Neutrophil (primary cell): ENCODE measurements at regions not wholly inside any gene's neighbourhood (a gene's known extent, or its start where the extent isn't known, plus 50 kb on each side); places are given as distances from the start of the nearest gene placed in this dataset.

Source experiments
- H3K27ac ChIP-seq: fragments of 200-600 bp; sonication (generic); 2 replicates; pipeline ENCODE4 v1.5.1; 2016; ENCODE audit warnings: mild to moderate bottlenecking, moderate library complexity
- H3K27me3 ChIP-seq: fragments of 200-600 bp; sonication (generic); 2 replicates; pipeline ENCODE4 v1.6.0; 2016; ENCODE audit warnings: mild to moderate bottlenecking
- H3K36me3 ChIP-seq: fragments of 200-600 bp; sonication (generic); 2 replicates; pipeline ENCODE4 v1.5.1; 2017
- H3K4me1 ChIP-seq, 2 experiments: fragments of 200-600 bp in 1 of 2; sonication (generic) in 1 of 2; 1 replicate in 1 of 2; 2 replicates in 1 of 2; pipeline versions ENCODE4 v1.5.1 to v1.6.1; 2013 to 2016; ENCODE audit warnings: low read depth in 1 of 2, low read length in 1 of 2, mild to moderate bottlenecking in 1 of 2, moderate library complexity in 1 of 2; ENCODE audit not compliant: control insufficient read depth in 1 of 2, insufficient read depth in 1 of 2
- H3K4me3 ChIP-seq, 2 experiments: fragments of 200-600 bp in 1 of 2; sonication (generic) in 1 of 2; 1 replicate in 1 of 2; 2 replicates in 1 of 2; pipeline ENCODE4 v1.5.1; 2013 to 2016; ENCODE audit warnings: low read depth in 1 of 2, low read length in 1 of 2, mild to moderate bottlenecking in 1 of 2, moderate library complexity in 1 of 2
- H3K9me3 ChIP-seq: fragments of 200-600 bp; sonication (generic); 2 replicates; pipeline ENCODE4 v1.5.1; 2016
- CTCF ChIP-seq: fragments of 200-600 bp; sonication (generic); IDR thresholded peaks from 2 replicates; pipeline ENCODE4 v1.5.1; 2016; ENCODE audit warnings: antibody characterized with exemption

GRCh38 chr3:59149166-59149565 is 99.3 kb upstream of the CFAP20DC start:
- no peaks in the 10 kb centered on the region for H3K4me1 ChIP-seq
- no peak overlapping the region for H3K27ac ChIP-seq
- H3K27me3 ChIP-seq: no peaks in the 10 kb centered on the region
- no peaks in the 10 kb centered on the region for H3K9me3 ChIP-seq
- H3K4me3 ChIP-seq: no peak overlapping the region
- H3K36me3 ChIP-seq: no peaks in the 10 kb centered on the region
- TF ChIP-seq CTCF: no peak

GRCh38 chr3:59143447-59143846 is 93.6 kb upstream of the CFAP20DC start:
- Histone ChIP-seq H3K9me3 (no peaks in the 10 kb centered on the region), H3K27me3 (no peaks in the 10 kb centered on the region), H3K27ac (no peak overlapping the region), H3K36me3 (no peaks in the 10 kb centered on the region), H3K4me1 (no peaks in the 10 kb centered on the region), H3K4me3 (no peak overlapping the region)
- no peak for TF ChIP-seq CTCF

GRCh38 chr3:59142556-59142955 is 92.7 kb upstream of the CFAP20DC start:
- H3K27me3 ChIP-seq: no peaks in the 10 kb centered on the region
- no peak overlapping the region for H3K27ac ChIP-seq
- H3K4me1 ChIP-seq: no peaks in the 10 kb centered on the region
- TF ChIP-seq CTCF: no peak
- H3K36me3 ChIP-seq: no peaks in the 10 kb centered on the region
- H3K9me3 ChIP-seq: no peaks in the 10 kb centered on the region
- no peak overlapping the region for H3K4me3 ChIP-seq

GRCh38 chr3:59138966-59139365 is 89.1 kb upstream of the CFAP20DC start:
- TF ChIP-seq CTCF: no peak
- Histone ChIP-seq H3K9me3 (no peaks in the 10 kb centered on the region), H3K27me3 (no peaks in the 10 kb centered on the region), H3K27ac (no peak overlapping the region), H3K36me3 (no peaks in the 10 kb centered on the region), H3K4me3 (no peak overlapping the region), H3K4me1 (no peaks in the 10 kb centered on the region)

- Histone ChIP-seq H3K4me3 (no peak overlapping the region), H3K27ac (no peak overlapping the region), H3K4me1 (no peaks in the 10 kb centered on the region), H3K9me3 (no peaks in the 10 kb centered on the region), H3K27me3 (no peaks in the 10 kb centered on the region), H3K36me3 (no peaks in the 10 kb centered on the region)
- TF ChIP-seq CTCF: no peak
Measured at GRCh38 chr3:59137415-59137814, 87.6 kb upstream of the CFAP20DC start.

GRCh38 chr3:59136081-59136480 is 86.3 kb upstream of the CFAP20DC start:
- no peaks in the 10 kb centered on the region for H3K4me1 ChIP-seq
- no peak overlapping the region for H3K4me3 ChIP-seq
- TF ChIP-seq CTCF: no peak
- no peaks in the 10 kb centered on the region for H3K9me3 ChIP-seq
- no peaks in the 10 kb centered on the region for H3K36me3 ChIP-seq
- no peaks in the 10 kb centered on the region for H3K27me3 ChIP-seq
- no peak overlapping the region for H3K27ac ChIP-seq
